ENCODE measurements at regions not wholly inside any gene's neighbourhood (a gene's known extent, or its start where the extent isn't known, plus 50 kb on each side); places are given as distances from the start of the nearest gene placed in this dataset.

DNA sequence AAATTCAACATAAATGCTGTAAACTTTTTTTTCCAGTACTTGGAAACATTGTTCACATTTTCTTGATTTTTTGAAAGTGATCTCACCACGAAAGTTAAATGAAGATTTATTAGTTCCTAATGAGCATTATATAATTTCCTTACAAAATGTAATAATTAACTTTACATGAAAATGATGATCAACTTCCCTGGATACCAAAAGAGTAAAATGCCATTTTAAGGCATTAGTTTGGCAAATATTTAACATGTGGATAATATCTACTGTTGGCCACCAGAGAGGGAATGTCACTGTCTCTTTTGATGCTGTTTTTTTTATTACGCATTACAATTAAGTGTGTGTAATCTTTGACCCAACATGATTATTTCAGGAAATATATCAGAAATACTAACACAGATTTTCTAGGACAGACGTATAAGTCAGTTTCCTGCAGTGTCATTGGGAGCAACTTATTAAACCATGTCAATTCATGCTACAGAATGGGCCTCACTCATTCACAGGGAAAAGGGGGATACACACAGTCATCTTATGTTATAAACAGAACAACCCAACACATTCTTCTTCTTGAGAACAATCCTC lies 903.9 kb upstream of the ADGRL2 start:
- H3K36me3 Mint-ChIP-seq (ENCODE audit: low read depth): no peaks in the 10 kb centered on the region
- no peak for DNase-seq (ENCODE audit: low spot score)
- H3K9me3 Mint-ChIP-seq: peaks cover 6% of the 10 kb centered on the region
- no peak overlapping the region for H3K27ac Mint-ChIP-seq
- H3K4me1 Mint-ChIP-seq (ENCODE audit: low read depth): no peaks in the 10 kb centered on the region
- H3K4me3 Mint-ChIP-seq (ENCODE audit: low read depth): no peak overlapping the region
- H3K27me3 Mint-ChIP-seq (ENCODE audit: low read depth): no peaks in the 10 kb centered on the region
- intact Hi-C loops (cut with micrococcal nuclease): no loop called here

DNA sequence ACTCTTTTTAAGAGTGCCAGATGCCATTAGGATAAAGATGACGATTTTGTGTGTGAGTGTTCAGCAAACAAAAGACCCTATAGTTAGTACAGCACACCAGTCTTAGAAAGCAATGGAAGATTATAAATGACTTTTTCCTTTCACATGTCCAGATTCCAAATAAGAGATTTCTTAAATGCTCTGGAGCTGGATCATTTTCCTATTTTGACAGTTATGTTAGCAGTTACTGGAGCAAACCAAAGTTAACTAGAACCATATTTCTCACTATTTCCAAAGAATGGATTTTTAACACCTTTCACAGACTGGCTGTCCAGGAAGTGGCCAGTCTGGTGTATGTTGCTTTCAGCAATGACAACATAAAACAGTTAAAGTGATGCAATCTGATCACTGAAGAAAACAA lies 905.8 kb upstream of the ADGRL2 start:
- Mint-ChIP-seq H3K4me3 (ENCODE audit: low read depth) (no peak overlapping the region), H3K36me3 (ENCODE audit: low read depth) (no peaks in the 10 kb centered on the region), H3K4me1 (ENCODE audit: low read depth) (no peaks in the 10 kb centered on the region), H3K9me3 (peaks cover 6% of the 10 kb centered on the region), H3K27me3 (ENCODE audit: low read depth) (no peaks in the 10 kb centered on the region), H3K27ac (no peak overlapping the region)
- no peak for DNase-seq (ENCODE audit: low spot score)
- intact Hi-C loops (cut with micrococcal nuclease): no loop called here

DNA sequence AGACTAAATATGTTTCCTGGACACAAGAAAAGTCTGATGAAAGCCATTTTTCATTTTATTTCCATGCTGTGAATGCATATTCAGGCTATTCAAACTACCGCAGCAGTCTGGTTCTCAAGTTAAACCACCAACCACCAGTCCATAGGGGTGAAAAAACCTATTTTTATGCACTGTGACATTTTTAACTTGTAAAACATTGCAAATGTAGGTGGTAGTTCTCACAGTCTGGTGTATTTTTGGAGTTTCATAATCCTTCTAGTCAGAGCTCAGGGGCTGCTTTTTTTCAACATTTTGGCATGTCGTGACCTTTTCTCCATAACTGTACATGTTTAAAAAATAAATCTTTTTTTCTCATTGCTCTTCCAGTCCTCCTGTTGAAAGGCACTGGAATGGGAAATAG lies 907.6 kb upstream of the ADGRL2 start:
- Mint-ChIP-seq H3K27me3 (ENCODE audit: low read depth) (no peaks in the 10 kb centered on the region), H3K4me1 (ENCODE audit: low read depth) (no peaks in the 10 kb centered on the region), H3K9me3 (no peaks in the 10 kb centered on the region), H3K27ac (no peak overlapping the region), H3K36me3 (ENCODE audit: low read depth) (no peaks in the 10 kb centered on the region), H3K4me3 (ENCODE audit: low read depth) (no peak overlapping the region)
- no peak for DNase-seq (ENCODE audit: low spot score)
- intact Hi-C loops (cut with micrococcal nuclease): no loop called here

DNA sequence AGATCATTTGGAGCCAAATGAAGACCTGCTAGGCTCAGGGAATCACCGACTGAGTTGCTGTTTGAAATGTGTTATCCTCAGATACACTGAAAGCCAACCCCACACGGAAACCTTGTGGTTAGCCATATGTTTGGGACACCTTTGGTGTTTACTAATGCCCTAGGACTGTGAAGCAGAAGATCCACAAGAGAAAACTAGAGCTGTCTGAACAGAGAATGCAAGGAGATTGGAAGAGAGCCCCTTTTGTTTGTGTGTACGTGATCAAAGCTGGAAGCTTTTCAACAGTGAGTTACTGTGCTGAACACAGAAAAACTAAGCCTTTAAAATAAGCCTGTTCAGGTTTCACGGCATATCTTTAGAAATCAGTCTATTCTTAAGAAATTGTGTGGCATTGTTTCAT lies 908.2 kb upstream of the ADGRL2 start:
- intact Hi-C loops (cut with micrococcal nuclease): no loop called here
- Mint-ChIP-seq H3K27me3 (ENCODE audit: low read depth) (no peaks in the 10 kb centered on the region), H3K4me3 (ENCODE audit: low read depth) (no peak overlapping the region), H3K4me1 (ENCODE audit: low read depth) (no peaks in the 10 kb centered on the region), H3K36me3 (ENCODE audit: low read depth) (no peaks in the 10 kb centered on the region), H3K27ac (no peak overlapping the region), H3K9me3 (no peaks in the 10 kb centered on the region)
- no peak for DNase-seq (ENCODE audit: low spot score)

DNA sequence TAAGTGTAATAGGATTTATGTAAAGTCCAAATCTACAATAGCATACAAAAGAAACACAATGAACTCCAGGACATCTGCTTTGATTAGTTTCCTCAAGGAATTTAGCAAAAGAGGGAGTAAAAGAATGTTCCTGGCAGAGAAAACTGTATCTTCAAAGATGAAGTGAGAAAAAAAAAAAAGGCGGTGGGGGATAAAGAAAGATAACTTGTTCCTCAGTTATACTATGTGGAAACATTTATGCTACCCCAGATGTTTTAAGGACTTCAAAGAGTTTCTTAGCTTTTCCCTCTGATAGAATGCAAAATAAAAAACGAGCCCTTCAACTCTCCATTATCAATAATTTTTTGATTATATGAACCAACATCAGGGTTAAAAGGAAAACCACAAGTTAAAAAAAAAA lies 908.9 kb upstream of the ADGRL2 start:
- intact Hi-C loops (cut with micrococcal nuclease): no loop called here
- Mint-ChIP-seq H3K27ac (no peak overlapping the region), H3K4me1 (ENCODE audit: low read depth) (no peaks in the 10 kb centered on the region), H3K36me3 (ENCODE audit: low read depth) (no peaks in the 10 kb centered on the region), H3K9me3 (no peaks in the 10 kb centered on the region), H3K4me3 (ENCODE audit: low read depth) (no peak overlapping the region), H3K27me3 (ENCODE audit: low read depth) (no peaks in the 10 kb centered on the region)
- no peak for DNase-seq (ENCODE audit: low spot score)

DNA sequence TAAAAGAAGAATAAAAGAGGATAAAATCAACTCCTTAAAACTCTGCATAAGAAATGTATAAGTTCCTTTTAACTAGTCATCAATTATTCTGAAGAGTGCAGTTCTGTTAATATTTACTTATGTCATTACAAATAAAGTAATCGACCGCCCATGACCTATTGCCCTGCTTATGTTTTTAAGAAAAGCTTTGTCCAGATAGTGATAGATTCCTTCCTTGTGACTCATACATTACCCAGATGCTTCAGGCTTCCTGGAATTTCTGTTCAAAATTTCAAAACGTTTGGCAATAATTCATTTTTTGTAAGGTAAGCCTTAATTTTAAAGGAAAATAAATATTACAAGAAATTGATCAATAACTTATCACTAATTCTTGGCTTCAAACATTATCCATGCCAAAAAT lies 918.2 kb upstream of the ADGRL2 start:
- Mint-ChIP-seq H3K4me3 (ENCODE audit: low read depth) (no peak overlapping the region), H3K36me3 (ENCODE audit: low read depth) (no peaks in the 10 kb centered on the region), H3K9me3 (peaks cover 5% of the 10 kb centered on the region), H3K4me1 (ENCODE audit: low read depth) (no peaks in the 10 kb centered on the region), H3K27me3 (ENCODE audit: low read depth) (no peaks in the 10 kb centered on the region), H3K27ac (no peak overlapping the region)
- intact Hi-C loops (cut with micrococcal nuclease): no loop called here
- no peak for DNase-seq (ENCODE audit: low spot score)

DNA sequence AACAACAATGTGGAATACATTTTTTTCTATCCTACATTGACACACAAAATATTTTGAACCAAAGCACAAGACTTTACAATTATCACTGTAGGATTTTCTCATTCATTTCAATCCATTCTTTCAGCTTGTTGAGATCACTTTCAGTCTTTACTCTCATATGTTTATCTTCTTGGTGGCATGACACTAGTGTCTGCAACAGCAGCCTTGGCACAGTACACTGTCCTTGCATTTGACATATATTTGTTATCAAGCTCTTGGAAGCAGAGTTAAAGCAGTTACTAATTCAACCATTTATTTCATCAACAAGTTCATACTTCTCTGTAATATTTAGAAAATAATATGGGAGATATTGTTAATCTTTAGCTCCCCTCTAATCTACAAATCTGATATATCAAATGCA lies 922.4 kb upstream of the ADGRL2 start:
- H3K27me3 Mint-ChIP-seq (ENCODE audit: low read depth): no peaks in the 10 kb centered on the region
- H3K27ac Mint-ChIP-seq: no peak overlapping the region

DNA sequence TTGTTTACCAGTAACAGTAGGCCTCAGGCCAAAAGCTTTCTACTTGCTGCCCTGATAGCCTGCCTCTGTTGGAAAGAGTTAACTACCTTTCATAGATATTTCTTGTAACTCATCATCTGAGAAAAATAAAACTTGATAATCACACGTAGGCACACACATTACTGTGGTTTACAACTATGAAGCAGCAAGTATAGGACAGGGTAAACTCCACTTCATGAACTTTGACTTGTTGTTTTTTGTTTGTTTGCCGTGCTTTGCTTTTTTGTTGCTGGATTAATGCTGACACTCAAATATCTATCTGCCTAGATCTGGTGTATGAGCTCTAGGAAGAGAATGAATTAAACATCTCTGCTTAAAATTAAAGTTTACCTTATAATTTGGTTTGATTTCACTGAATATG lies 924.7 kb upstream of the ADGRL2 start:
- no peak for DNase-seq (ENCODE audit: low spot score)
- Mint-ChIP-seq H3K27ac (no peak overlapping the region), H3K4me1 (ENCODE audit: low read depth) (no peaks in the 10 kb centered on the region), H3K27me3 (ENCODE audit: low read depth) (no peaks in the 10 kb centered on the region), H3K36me3 (ENCODE audit: low read depth) (no peaks in the 10 kb centered on the region), H3K4me3 (ENCODE audit: low read depth) (no peak overlapping the region), H3K9me3 (peaks cover 14% of the 10 kb centered on the region)
- intact Hi-C loops (cut with micrococcal nuclease): no loop called here

More for the DNA sequence above, 922.4 kb upstream of the ADGRL2 start:
- intact Hi-C loops (cut with micrococcal nuclease): no loop called here
- DNase-seq (ENCODE audit: low spot score): no peak
- Mint-ChIP-seq H3K9me3 (peaks cover 14% of the 10 kb centered on the region), H3K36me3 (ENCODE audit: low read depth) (no peaks in the 10 kb centered on the region), H3K4me1 (ENCODE audit: low read depth) (no peaks in the 10 kb centered on the region), H3K4me3 (ENCODE audit: low read depth) (no peak overlapping the region)

DNA sequence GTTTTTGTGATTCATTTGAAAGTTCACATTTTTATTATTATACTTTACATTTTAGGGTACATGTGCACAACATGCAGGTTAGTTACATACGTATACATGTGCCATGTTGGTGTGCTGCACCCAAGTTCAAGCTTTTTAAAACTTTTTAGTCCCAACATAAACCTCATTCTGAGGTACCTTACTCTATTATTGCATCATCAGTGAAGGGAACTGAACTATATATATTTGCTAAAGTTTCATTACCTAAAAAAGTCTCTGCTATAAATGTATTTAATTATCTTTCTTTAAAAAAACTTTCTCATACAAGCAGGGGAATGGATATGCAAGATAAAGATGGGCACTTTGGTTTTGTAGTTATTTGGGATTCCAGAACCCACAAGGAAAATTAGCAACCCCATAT lies 931.4 kb upstream of the ADGRL2 start:
- H3K27ac Mint-ChIP-seq: no peak overlapping the region
- no peak for DNase-seq (ENCODE audit: low spot score)
- H3K4me1 Mint-ChIP-seq (ENCODE audit: low read depth): no peaks in the 10 kb centered on the region

DNA sequence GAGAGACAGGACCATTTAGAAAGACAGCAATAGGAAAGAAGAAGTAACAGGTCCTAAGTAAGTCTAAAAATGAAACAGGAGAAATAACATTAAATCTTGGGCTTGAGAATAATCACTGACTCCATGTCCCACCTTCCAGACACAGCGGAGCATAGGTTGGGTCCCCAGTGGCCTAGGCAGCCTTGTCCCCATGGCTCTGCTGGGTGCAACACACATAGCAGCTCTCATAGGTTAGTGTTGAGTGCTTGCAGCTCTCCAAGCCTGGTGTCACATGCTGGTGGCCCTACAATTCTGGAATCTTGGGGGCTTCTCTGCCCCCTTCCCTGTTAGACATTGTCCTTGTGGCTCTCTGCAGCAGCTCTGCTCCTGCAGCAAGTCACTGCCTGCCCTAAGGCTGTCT lies 952.8 kb upstream of the ADGRL2 start:
- no peak overlapping the region for H3K4me3 Mint-ChIP-seq (ENCODE audit: low read depth)

More for the DNA sequence above, 931.4 kb upstream of the ADGRL2 start:
- H3K9me3 Mint-ChIP-seq: peaks cover 2% of the 10 kb centered on the region
- H3K4me3 Mint-ChIP-seq (ENCODE audit: low read depth): no peak overlapping the region
- H3K36me3 Mint-ChIP-seq (ENCODE audit: low read depth): no peaks in the 10 kb centered on the region
- H3K27me3 Mint-ChIP-seq (ENCODE audit: low read depth): no peaks in the 10 kb centered on the region
- intact Hi-C loops (cut with micrococcal nuclease): no loop called here

DNA sequence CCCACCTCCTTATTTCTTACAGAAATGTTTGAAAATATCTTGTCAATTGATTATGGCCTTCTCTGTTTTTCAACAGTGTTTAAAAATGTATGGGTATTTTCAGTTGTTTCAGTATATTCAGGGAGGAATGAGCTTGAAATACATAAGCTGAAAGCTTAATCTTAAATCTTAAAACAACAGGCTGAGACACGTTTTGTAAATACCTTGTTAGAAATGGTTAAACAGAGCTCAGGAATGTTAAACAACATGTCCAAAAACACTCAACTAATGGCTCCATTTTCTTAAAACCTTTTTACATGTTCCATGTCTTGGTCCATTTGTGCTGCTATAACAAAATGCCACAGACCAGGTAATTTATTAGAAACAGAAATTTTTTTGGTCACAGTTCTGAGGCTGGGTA lies 953.8 kb upstream of the ADGRL2 start:
- Mint-ChIP-seq H3K36me3 (ENCODE audit: low read depth) (no peaks in the 10 kb centered on the region), H3K4me1 (ENCODE audit: low read depth) (no peaks in the 10 kb centered on the region), H3K4me3 (ENCODE audit: low read depth) (no peak overlapping the region), H3K27me3 (ENCODE audit: low read depth) (no peaks in the 10 kb centered on the region), H3K27ac (no peak overlapping the region), H3K9me3 (peaks cover 18% of the 10 kb centered on the region)
- intact Hi-C loops (cut with micrococcal nuclease): no loop called here
- DNase-seq (ENCODE audit: low spot score): no peak

More for the DNA sequence above, 952.8 kb upstream of the ADGRL2 start:
- intact Hi-C loops (cut with micrococcal nuclease): no loop called here
- Mint-ChIP-seq H3K4me1 (ENCODE audit: low read depth) (no peaks in the 10 kb centered on the region), H3K27ac (no peak overlapping the region), H3K9me3 (peaks cover 19% of the 10 kb centered on the region), H3K27me3 (ENCODE audit: low read depth) (no peaks in the 10 kb centered on the region), H3K36me3 (ENCODE audit: low read depth) (no peaks in the 10 kb centered on the region)
- DNase-seq (ENCODE audit: low spot score): no peak

DNA sequence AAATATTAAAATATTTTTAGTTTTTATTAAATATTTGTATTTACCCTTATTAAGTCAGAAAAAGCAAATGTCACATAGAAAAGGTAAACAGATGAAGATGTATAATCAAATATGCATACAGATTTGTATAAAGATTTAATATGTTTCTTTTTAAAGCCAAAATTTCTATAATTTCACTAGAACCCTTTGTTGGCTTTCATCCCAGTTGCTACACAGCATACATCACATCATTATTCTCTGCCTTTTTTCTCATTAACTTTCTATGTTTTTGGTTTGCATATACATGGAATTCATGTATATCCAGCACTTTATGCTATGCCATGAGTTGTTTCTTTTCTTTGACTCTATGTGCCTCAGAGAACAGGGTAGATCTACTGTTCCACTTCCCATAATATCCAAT lies 957.9 kb upstream of the ADGRL2 start:
- Mint-ChIP-seq H3K4me1 (ENCODE audit: low read depth) (no peaks in the 10 kb centered on the region), H3K4me3 (ENCODE audit: low read depth) (no peak overlapping the region), H3K9me3 (peaks cover 30% of the 10 kb centered on the region), H3K36me3 (ENCODE audit: low read depth) (no peaks in the 10 kb centered on the region), H3K27ac (no peak overlapping the region), H3K27me3 (ENCODE audit: low read depth) (no peaks in the 10 kb centered on the region)
- no peak for DNase-seq (ENCODE audit: low spot score)
- intact Hi-C loops (cut with micrococcal nuclease): no loop called here

DNA sequence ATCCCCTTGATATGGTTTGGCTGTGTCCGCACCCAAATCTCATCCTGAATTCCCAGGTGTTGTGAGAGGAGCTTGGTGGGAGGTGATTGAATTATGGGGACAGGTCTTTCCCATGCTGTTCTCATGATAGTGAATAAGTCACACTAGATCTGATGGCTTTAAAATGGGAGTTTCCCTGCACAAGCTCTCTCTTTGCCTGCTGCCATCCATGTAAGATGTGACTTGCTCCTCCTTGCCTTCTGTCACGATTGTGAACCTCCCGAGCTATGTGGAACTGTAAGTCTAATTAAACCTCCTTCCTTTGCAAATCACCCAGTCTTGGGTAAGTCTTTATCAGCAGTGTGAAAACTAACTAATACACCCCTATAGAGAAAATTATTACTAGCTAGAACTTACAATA lies 959.5 kb upstream of the ADGRL2 start:
- no peaks in the 10 kb centered on the region for H3K36me3 Mint-ChIP-seq (ENCODE audit: low read depth)
- intact Hi-C loops (cut with micrococcal nuclease): no loop called here
- H3K9me3 Mint-ChIP-seq: peaks cover 33% of the 10 kb centered on the region
- no peaks in the 10 kb centered on the region for H3K27me3 Mint-ChIP-seq (ENCODE audit: low read depth)
- H3K4me3 Mint-ChIP-seq (ENCODE audit: low read depth): no peak overlapping the region
- H3K27ac Mint-ChIP-seq: no peak overlapping the region
- H3K4me1 Mint-ChIP-seq (ENCODE audit: low read depth): no peaks in the 10 kb centered on the region
- DNase-seq (ENCODE audit: low spot score): no peak

DNA sequence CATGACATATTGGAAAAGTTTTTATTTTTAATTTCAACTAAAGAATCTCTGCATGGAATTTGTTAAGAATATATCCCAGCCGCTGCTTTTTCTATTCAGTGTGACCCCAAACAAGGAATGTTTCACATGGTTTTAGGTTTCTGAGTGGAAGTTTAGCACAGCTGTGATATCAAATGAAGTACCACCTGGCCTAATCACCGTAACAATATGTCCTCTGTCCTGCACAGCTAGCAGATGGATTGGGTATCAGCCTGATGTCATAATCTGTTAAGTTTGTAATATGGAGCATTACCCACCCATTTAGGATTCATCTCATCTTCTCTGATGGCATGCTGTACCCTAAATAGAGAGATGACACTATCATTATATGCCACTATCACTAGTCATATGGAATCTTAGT lies 963.7 kb upstream of the ADGRL2 start:
- no peak overlapping the region for H3K4me3 Mint-ChIP-seq (ENCODE audit: low read depth)
- H3K27me3 Mint-ChIP-seq (ENCODE audit: low read depth): no peaks in the 10 kb centered on the region
- peaks cover 29% of the 10 kb centered on the region for H3K9me3 Mint-ChIP-seq
- no peak for DNase-seq (ENCODE audit: low spot score)
- H3K27ac Mint-ChIP-seq: no peak overlapping the region
- no peaks in the 10 kb centered on the region for H3K4me1 Mint-ChIP-seq (ENCODE audit: low read depth)
- H3K36me3 Mint-ChIP-seq (ENCODE audit: low read depth): no peaks in the 10 kb centered on the region
- intact Hi-C loops (cut with micrococcal nuclease): no loop called here

All from activated T-helper 2 cell treated with anti-CD3 and anti-CD28 coated beads, Interferon-gamma antibody, Interleukin-2, Interleukin-4, amounts not matched to agents 10 μg/mL and 5 μg/mL and 100 μg/mL, durations not matched to agents 14 hours and 24 hours and 36 hours (primary cell).